Astrocyte (in vitro differentiated cells and primary cell): ENCODE measurements at regions not wholly inside any gene's neighbourhood (a gene's known extent, or its start where the extent isn't known, plus 50 kb on each side); places are given as distances from the start of the nearest gene placed in this dataset.

ENCODE experiments used
- CTCF ChIP-seq: IDR thresholded peaks from 2 replicates; pipeline ENCODE4 v1.5.1; 2011; ENCODE audit warnings: low read depth, mild to moderate bottlenecking, inconsistent platforms, low read length, moderate library complexity; ENCODE audit not compliant: insufficient read depth
- EZH2 ChIP-seq: IDR thresholded peaks from 2 replicates; pipeline ENCODE4 v1.6.1; 2012; ENCODE audit warnings: mild to moderate bottlenecking, low read length, inconsistent platforms; ENCODE audit not compliant: insufficient read depth

GRCh38 chr6:145261758-145262157 lies 473.6 kb downstream of the EPM2A start:
- no peak for TF ChIP-seq CTCF
- no peak for TF ChIP-seq EZH2
